WI38 (cell line): ENCODE measurements at regions not wholly inside any gene's neighbourhood (a gene's known extent, or its start where the extent isn't known, plus 50 kb on each side); places are given as distances from the start of the nearest gene placed in this dataset.
"Not testable (repeated sequence)": the region's sequence is repeated elsewhere in the genome, so short reads cannot be mapped to it uniquely, and the experiment has no call there.

Source experiments
- H3K4me3 ChIP-seq: 2 replicates; pipeline ENCODE4 v1.5.1; 2011; ENCODE audit warnings: low read depth, mild to moderate bottlenecking, control low read depth, low read length
- TF ChIP-seq, protein P1 (sequence below): IDR thresholded peaks from 2 replicates; pipeline ENCODE4 v1.5.1; 2012; ENCODE audit warnings: low read depth, mild to moderate bottlenecking, control low read depth, low read length

DNA sequence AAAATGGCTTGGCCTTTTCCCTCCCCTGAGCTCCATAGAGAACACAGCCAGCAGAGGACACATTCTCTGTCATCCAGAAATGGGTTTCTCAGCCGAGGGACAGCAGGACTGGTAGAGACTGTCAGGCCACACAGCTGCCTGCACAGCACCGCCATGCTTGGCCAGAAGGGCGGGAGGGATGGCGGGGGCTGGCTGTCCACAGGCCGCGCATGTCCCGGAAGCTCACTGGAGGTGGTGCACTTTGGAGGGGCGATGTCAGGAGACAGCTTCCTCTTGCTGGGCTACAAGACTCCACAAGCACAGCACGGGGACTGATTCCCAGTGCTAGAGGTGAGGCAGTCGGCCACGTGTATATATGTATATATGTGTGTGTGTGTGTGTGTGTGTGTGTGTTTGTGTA, 125.3 kb downstream of the GOLGA6L4 start:
- H3K4me3 ChIP-seq, result not testable (repeated sequence)

DNA sequence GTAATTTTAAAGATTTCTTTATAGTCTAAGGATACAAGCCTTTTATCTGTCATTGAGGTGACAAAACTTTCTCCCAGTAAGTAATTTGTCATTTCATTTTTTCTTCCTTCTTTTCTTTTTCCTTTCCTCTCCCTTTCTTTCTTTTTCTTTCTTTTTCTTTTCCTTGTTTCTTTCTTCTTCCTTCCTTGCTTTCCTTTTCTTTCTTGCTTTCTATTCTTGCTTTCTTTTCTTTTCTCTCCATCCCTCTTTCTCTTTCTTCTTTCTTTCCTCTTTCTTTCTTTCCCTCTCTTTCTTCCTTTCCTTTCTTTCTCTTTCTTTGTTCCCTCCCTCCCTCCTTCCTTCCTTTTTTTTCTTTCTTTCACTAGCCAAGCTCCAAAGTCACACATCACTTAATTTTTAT, 148.8 kb downstream of the GOLGA6L4 start:
- not testable (repeated sequence) for H3K4me3 ChIP-seq

- no peak overlapping the region for H3K4me3 ChIP-seq
- TF ChIP-seq, protein P1, sequence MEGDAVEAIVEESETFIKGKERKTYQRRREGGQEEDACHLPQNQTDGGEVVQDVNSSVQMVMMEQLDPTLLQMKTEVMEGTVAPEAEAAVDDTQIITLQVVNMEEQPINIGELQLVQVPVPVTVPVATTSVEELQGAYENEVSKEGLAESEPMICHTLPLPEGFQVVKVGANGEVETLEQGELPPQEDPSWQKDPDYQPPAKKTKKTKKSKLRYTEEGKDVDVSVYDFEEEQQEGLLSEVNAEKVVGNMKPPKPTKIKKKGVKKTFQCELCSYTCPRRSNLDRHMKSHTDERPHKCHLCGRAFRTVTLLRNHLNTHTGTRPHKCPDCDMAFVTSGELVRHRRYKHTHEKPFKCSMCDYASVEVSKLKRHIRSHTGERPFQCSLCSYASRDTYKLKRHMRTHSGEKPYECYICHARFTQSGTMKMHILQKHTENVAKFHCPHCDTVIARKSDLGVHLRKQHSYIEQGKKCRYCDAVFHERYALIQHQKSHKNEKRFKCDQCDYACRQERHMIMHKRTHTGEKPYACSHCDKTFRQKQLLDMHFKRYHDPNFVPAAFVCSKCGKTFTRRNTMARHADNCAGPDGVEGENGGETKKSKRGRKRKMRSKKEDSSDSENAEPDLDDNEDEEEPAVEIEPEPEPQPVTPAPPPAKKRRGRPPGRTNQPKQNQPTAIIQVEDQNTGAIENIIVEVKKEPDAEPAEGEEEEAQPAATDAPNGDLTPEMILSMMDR, result no peak
Measured at GRCh38 chr15:84387086-84387485, 151.5 kb downstream of the GOLGA6L4 start.

DNA sequence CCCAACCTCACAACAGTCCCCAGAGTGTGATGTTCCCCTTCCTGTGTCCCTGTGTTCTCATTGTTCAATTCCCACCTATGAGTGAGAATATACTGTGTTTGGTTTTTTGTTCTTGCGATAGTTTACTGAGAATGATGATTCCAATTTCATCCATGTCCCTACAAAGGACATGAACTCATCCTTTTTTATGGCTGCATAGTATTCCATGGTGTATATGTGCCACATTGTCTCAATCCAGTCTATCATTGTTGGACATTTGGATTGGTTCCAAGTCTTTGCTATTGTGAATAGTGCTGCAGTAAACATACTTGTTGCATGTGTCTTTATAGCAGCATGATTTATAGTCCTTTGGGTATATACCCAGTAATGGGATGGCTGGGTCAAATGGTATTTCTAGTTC, 152.6 kb downstream of the GOLGA6L4 start:
- not testable (repeated sequence) for H3K4me3 ChIP-seq

GRCh38 chr15:84388638-84389037, 153.1 kb downstream of the GOLGA6L4 start:
- H3K4me3 ChIP-seq, result not testable (repeated sequence)

- H3K4me3 ChIP-seq, result not testable (repeated sequence)
Measured at GRCh38 chr15:84390324-84390723, 154.8 kb downstream of the GOLGA6L4 start.

- TF ChIP-seq, protein P1, result no peak
- no peak overlapping the region for H3K4me3 ChIP-seq
Measured at GRCh38 chr15:84391191-84391590, 155.6 kb downstream of the GOLGA6L4 start.

GRCh38 chr15:84392020-84392419, 156.4 kb downstream of the GOLGA6L4 start:
- not testable (repeated sequence) for H3K4me3 ChIP-seq

DNA sequence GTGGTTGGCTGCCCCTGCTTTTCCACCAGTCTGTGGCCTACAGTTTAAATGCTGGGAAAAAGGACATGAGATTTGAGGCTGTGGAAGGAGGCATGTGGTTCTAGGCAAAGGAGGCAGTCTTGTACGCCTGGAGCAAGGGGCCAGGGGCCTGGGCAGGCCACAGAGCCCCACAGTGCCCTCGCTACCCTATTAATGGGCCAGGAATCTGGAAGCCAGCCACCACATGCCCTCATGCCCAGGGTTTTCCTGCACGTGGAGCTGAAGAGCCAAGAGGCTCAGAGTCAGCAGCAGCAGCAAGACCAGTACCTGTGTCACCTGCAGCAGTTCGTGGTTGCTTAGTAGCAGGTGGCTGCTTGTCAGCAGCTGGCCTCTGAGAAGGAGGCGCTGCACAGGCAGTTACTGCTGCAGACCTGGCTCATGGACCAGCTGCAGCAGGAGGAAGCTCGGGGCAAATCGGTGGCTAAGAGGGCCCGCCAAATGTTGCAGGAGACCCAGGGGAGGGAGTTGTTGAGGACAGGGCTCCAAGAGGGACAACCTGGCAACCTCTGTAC, 157.9 kb downstream of the GOLGA6L4 start:
- not testable (repeated sequence) for H3K4me3 ChIP-seq

- H3K4me3 ChIP-seq, result not testable (repeated sequence)
Measured at GRCh38 chr15:84393966-84394365, 158.4 kb downstream of the GOLGA6L4 start.

GRCh38 chr15:84395384-84395783, 159.8 kb downstream of the GOLGA6L4 start:
- H3K4me3 ChIP-seq, result not testable (repeated sequence)

DNA sequence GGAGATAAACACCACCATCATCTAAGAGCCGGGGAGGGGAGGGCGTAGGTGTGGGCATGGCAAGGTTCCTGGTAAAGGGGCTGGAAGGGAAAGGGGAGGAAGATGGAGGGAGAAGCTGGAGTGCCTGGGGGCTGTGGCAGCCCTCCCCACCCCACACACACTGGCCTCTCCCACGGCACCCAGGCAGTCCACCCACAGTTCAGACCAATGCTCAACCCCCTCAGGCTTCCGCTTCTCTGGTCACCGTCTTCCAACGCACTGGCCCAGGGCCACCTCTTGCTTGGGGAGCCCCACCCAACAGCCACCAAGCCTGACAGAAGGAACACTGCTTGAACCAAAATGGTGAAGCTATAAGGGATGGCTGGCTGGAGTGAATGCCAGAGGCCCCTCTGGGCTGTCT, 160.3 kb downstream of the GOLGA6L4 start:
- H3K4me3 ChIP-seq, result not testable (repeated sequence)

DNA sequence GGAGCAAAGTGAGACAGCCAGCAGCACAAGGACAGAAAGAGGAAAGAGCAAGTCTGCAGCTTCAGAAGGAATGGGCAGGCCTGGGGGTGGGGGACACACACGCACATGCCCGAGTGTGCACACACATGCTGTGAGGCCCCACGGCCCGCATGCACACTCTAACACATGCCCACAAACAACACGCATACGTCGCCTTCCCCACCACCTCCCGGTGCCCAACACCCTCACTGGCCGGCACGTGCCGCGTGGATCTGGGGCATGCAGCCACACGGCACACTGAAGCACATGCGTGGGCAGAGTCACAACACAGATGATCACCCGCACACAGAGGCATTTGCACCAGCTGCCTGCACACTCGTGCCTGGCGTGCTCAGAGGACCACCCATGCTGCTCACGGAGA, 161.5 kb downstream of the GOLGA6L4 start:
- H3K4me3 ChIP-seq, result not testable (repeated sequence)

DNA sequence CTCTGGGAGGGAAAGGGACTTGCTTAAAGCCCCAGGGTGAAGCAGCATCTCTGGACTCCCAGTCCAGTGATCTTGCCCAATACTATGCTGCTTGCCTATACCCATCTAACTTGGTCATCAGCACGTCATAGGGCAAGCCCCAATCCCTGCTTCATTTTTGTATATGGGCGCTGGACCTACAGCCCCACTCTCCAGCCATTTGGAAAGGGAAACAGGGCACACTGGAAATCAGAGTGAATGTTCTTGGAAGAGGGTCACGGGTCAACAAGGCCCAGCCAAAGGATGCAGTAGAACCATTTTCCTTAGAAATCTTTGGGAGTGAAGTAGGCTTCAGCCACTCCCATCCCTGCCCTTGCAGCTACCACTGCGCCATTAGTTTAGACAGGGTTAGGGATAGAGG, 162.5 kb downstream of the GOLGA6L4 start:
- not testable (repeated sequence) for H3K4me3 ChIP-seq
